Hepatocyte (in vitro differentiated cells): ENCODE measurements at regions not wholly inside any gene's neighbourhood (a gene's known extent, or its start where the extent isn't known, plus 50 kb on each side); places are given as distances from the start of the nearest gene placed in this dataset.

Experiments used
- DNase-seq: peaks from one replicate; pipeline ENCODE4 v3.0.0-alpha.2; 2016; ENCODE audit warnings: low spot score
- H2AFZ ChIP-seq: fragments of 200-600 bp; sonication (generic); 2 replicates; pipeline ENCODE4 v1.6.0; 2016; ENCODE audit warnings: antibody characterized with exemption, mild to moderate bottlenecking
- H3K27ac ChIP-seq: fragments of 200-600 bp; sonication (generic); 2 replicates; pipeline ENCODE4 v1.5.1; 2016; ENCODE audit warnings: mild to moderate bottlenecking
- H3K27me3 ChIP-seq: fragments of 200-600 bp; sonication (generic); 2 replicates; pipeline ENCODE4 v1.6.1; 2016
- H3K36me3 ChIP-seq: fragments of 200-600 bp; sonication (generic); replicated peaks from 2 replicates; pipeline ENCODE4 v1.5.1; 2016; ENCODE audit warnings: low read depth; ENCODE audit not compliant: insufficient read depth
- H3K4me1 ChIP-seq: fragments of 200-600 bp; sonication (generic); 2 replicates; pipeline ENCODE4 v1.5.1; 2016; ENCODE audit warnings: mild to moderate bottlenecking, moderate library complexity; ENCODE audit not compliant: insufficient read depth
- H3K4me2 ChIP-seq: fragments of 200-600 bp; sonication (generic); 2 replicates; pipeline ENCODE4 v1.6.0; 2016
- H3K4me3 ChIP-seq: fragments of 200-600 bp; sonication (generic); 2 replicates; pipeline ENCODE4 v1.5.1; 2016; ENCODE audit warnings: mild to moderate bottlenecking
- H3K79me2 ChIP-seq: fragments of 200-600 bp; sonication (generic); 2 replicates; pipeline ENCODE4 v1.6.0; 2017; ENCODE audit warnings: mild to moderate bottlenecking
- H3K9me2 ChIP-seq: fragments of 200-600 bp; sonication (generic); replicated peaks from 2 replicates; pipeline ENCODE4 v1.6.0; 2017; ENCODE audit warnings: mild to moderate bottlenecking; ENCODE audit not compliant: insufficient read depth
- H3K9me3 ChIP-seq: fragments of 200-600 bp; sonication (generic); 2 replicates; pipeline ENCODE4 v1.5.1; 2016; ENCODE audit warnings: low read depth, mild to moderate bottlenecking
- H4K20me1 ChIP-seq: fragments of 200-600 bp; sonication (generic); 2 replicates; pipeline ENCODE4 v1.6.0; 2016; ENCODE audit warnings: mild to moderate bottlenecking; ENCODE audit not compliant: insufficient read depth, poor library complexity, severe bottlenecking
- EZH2 ChIP-seq: fragments of 200-600 bp; sonication (generic); IDR thresholded peaks from 2 replicates; pipeline ENCODE4 v1.6.1; 2016; ENCODE audit warnings: antibody characterized with exemption, mild to moderate bottlenecking, borderline replicate concordance
- EZH2phosphoT487 ChIP-seq: fragments of 200-600 bp; sonication (generic); IDR thresholded peaks from one replicate; pipeline ENCODE4 v1.6.1; 2018; ENCODE audit warnings: antibody characterized with exemption, mild to moderate bottlenecking, low read depth, moderate library complexity; ENCODE audit not compliant: unreplicated experiment, severe bottlenecking
- WGBS: methylation state at CpG from one replicate; pipeline ENCODE4 v1.1.6; 2016; ENCODE audit warnings: low lambda C conversion rate; ENCODE audit errors: missing lambda C conversion rate; 5-methylcytosine and 5-hydroxymethylcytosine counted together
- TF ChIP-seq, protein P1 (sequence below): fragments of 200-600 bp; sonication (generic); IDR thresholded peaks from 2 replicates; pipeline ENCODE4 v1.5.1; 2016; ENCODE audit warnings: antibody characterized with exemption, mild to moderate bottlenecking; ENCODE audit not compliant: poor library complexity

DNA sequence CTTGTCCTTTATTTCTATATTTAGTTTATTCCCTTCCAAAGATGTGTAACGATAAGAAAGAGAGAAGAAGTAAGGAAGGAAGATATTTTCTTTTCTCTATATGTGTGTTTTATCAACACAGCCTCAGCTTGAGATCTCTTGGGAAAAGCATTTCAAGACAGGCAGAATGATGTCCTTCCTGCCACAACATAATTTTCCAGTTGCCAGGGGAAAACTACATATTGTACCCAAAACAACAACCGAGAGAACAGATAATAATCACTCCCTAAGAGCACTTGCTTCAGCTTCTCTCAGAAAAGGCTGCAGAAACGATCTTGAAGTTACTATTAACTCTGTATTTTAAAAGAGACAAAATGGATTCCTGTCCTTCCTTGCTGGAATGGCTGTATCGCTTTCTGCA lies 151.4 kb upstream of the ITGB1 start:
- Histone ChIP-seq H4K20me1 (no peaks in the 10 kb centered on the region), H3K9me2 (no peaks in the 10 kb centered on the region), H3K36me3 (no peaks in the 10 kb centered on the region), H2AFZ (no peak overlapping the region), H3K27ac (no peak overlapping the region), H3K4me1 (peaks cover 18% of the 10 kb centered on the region), H3K27me3 (no peaks in the 10 kb centered on the region), H3K79me2 (no peaks in the 10 kb centered on the region), H3K9me3 (no peaks in the 10 kb centered on the region), H3K4me2 (no peak overlapping the region), H3K4me3 (no peak overlapping the region)
- WGBS: 75% methylated on average over 4 of the region's 4 CpGs
- TF ChIP-seq EZH2phosphoT487 (no peak), EZH2 (no peak)
- TF ChIP-seq, protein P1, sequence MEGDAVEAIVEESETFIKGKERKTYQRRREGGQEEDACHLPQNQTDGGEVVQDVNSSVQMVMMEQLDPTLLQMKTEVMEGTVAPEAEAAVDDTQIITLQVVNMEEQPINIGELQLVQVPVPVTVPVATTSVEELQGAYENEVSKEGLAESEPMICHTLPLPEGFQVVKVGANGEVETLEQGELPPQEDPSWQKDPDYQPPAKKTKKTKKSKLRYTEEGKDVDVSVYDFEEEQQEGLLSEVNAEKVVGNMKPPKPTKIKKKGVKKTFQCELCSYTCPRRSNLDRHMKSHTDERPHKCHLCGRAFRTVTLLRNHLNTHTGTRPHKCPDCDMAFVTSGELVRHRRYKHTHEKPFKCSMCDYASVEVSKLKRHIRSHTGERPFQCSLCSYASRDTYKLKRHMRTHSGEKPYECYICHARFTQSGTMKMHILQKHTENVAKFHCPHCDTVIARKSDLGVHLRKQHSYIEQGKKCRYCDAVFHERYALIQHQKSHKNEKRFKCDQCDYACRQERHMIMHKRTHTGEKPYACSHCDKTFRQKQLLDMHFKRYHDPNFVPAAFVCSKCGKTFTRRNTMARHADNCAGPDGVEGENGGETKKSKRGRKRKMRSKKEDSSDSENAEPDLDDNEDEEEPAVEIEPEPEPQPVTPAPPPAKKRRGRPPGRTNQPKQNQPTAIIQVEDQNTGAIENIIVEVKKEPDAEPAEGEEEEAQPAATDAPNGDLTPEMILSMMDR: no peak
- DNase-seq: no peak

DNA sequence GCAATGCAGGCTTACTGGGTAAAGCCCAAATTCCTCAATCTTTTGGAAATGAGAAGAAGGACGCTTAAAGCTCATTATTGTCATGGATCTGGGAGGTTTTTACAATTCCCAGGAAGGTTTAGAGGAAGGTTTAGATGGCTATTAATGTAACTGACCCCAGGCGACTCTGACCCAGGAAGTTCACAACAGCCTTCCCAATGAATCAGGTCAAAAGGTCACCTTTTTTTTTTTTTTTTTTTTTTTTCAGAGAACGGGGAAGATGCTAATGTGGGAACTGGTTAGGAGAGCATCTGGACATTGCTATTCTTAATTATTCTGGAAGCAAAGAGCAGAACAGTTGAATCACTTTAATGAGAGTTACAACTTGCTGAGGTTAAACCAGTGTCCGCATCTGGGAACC lies 149.9 kb upstream of the ITGB1 start:
- H4K20me1 ChIP-seq: no peaks in the 10 kb centered on the region
- H2AFZ ChIP-seq: no peak overlapping the region
- H3K9me3 ChIP-seq: no peaks in the 10 kb centered on the region
- TF ChIP-seq EZH2phosphoT487 (no peak), EZH2 (no peak)
- TF ChIP-seq, protein P1: no peak
- H3K4me3 ChIP-seq: no peak overlapping the region
- H3K4me1 ChIP-seq: peaks cover 3% of the 10 kb centered on the region
- WGBS: 70% methylated on average over 4 of the region's 4 CpGs
- no peaks in the 10 kb centered on the region for H3K79me2 ChIP-seq
- no peak overlapping the region for H3K4me2 ChIP-seq
- no peak for DNase-seq
- H3K27me3 ChIP-seq: no peaks in the 10 kb centered on the region
- H3K36me3 ChIP-seq: no peaks in the 10 kb centered on the region
- H3K27ac ChIP-seq: no peak overlapping the region
- no peaks in the 10 kb centered on the region for H3K9me2 ChIP-seq

DNA sequence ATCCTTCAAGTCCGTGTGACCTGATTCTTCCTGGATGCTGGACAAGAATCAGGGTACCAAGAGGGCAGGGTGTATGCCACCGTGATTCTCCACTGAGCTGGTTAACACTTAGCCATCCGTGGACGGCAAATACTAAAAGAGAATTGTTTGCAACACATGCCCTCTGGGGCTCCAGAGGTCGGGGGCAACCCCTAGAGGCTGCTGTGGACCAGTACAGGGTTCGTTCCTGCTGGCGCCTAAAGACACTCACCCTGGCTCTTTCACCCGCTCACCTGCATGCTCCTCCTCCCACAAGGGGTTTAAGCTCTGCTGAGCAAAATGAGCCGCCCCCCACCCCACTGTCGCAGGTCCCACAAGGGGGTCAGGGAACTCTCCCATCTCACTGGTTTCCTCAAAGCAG lies 148.7 kb upstream of the ITGB1 start:
- Histone ChIP-seq H3K9me2 (no peaks in the 10 kb centered on the region), H2AFZ (no peak overlapping the region), H4K20me1 (no peaks in the 10 kb centered on the region), H3K4me1 (no peaks in the 10 kb centered on the region), H3K79me2 (no peaks in the 10 kb centered on the region), H3K4me3 (no peak overlapping the region), H3K9me3 (no peaks in the 10 kb centered on the region), H3K4me2 (no peak overlapping the region), H3K27me3 (no peaks in the 10 kb centered on the region), H3K36me3 (no peaks in the 10 kb centered on the region), H3K27ac (no peak overlapping the region)
- 54% methylated on average over 10 of the region's 10 CpGs for WGBS
- DNase-seq: no peak
- TF ChIP-seq, protein P1: no peak
- no peak for TF ChIP-seq EZH2phosphoT487
- TF ChIP-seq EZH2: no peak

DNA sequence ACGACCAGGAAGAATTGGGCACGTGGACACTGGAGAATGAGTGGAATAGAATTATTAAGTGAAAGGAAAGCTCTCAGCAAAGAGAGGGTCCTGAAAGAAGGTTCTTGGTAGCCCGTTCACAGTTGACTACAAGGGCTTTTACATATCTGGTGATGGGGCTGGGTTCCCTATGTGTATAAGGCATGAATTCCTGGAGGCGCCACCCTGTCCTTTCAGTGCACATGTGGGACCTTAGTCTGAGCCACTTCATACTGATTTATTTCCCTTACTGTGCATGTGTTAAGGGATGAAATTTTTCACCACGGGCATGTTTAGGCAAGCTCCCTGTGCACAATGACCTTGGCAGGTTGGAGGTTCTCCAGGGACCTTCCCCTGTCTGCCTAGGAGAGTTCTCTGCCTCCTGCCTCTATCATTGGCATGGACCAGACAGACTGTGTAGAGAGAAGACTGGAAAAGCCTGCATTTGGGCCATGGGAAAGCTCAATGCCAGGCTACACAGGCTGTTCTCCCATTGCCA lies 145.9 kb upstream of the ITGB1 start:
- no peaks in the 10 kb centered on the region for H3K27me3 ChIP-seq
- WGBS: 84% methylated on average over 5 of the region's 5 CpGs
- no peak overlapping the region for H2AFZ ChIP-seq
- H3K4me2 ChIP-seq: no peak overlapping the region
- no peak for DNase-seq
- no peaks in the 10 kb centered on the region for H3K4me1 ChIP-seq
- H3K79me2 ChIP-seq: no peaks in the 10 kb centered on the region
- no peak overlapping the region for H3K27ac ChIP-seq
- H3K9me3 ChIP-seq: no peaks in the 10 kb centered on the region
- H3K9me2 ChIP-seq: no peaks in the 10 kb centered on the region
- H4K20me1 ChIP-seq: no peaks in the 10 kb centered on the region
- H3K4me3 ChIP-seq: no peak overlapping the region
- H3K36me3 ChIP-seq: no peaks in the 10 kb centered on the region
- no peak for TF ChIP-seq EZH2
- TF ChIP-seq, protein P1: no peak
- TF ChIP-seq EZH2phosphoT487: no peak
